HG03575 (cell line): ENCODE measurements at regions not wholly inside any gene's neighbourhood (a gene's known extent, or its start where the extent isn't known, plus 50 kb on each side); places are given as distances from the start of the nearest gene placed in this dataset.
"Not testable (repeated sequence)": the region's sequence is repeated elsewhere in the genome, so short reads cannot be mapped to it uniquely, and the experiment has no call there.

Experiments used
- ATAC-seq: cut with Tn5 transposase; IDR thresholded peaks from one replicate; pipeline ENCODE4 v1.9.1; 2021; ENCODE audit not compliant: unreplicated experiment, insufficient number of reproducible peaks, low FRiP score; ENCODE audit errors: extremely low read depth

GRCh38 chr1:185559684-185560331, 174.4 kb upstream of the HMCN1 start:
- ATAC-seq: peak; percentile 98

- ATAC-seq: no peak
Measured at GRCh38 chr1:185559151-185559550, 175.0 kb upstream of the HMCN1 start.

- ATAC-seq: no peak
Measured at GRCh38 chr1:185556561-185556960, 177.6 kb upstream of the HMCN1 start.

- ATAC-seq: no peak
Measured at GRCh38 chr1:185555743-185556142, 178.4 kb upstream of the HMCN1 start.

GRCh38 chr1:185551008-185551407, 183.2 kb upstream of the HMCN1 start:
- ATAC-seq: no peak

GRCh38 chr1:185549906-185550305, 184.3 kb upstream of the HMCN1 start:
- no peak for ATAC-seq

GRCh38 chr1:185546029-185546428, 188.2 kb upstream of the HMCN1 start:
- no peak for ATAC-seq

GRCh38 chr1:185541871-185542301, 192.3 kb upstream of the HMCN1 start:
- no peak for ATAC-seq

GRCh38 chr1:185540295-185540694, 193.9 kb upstream of the HMCN1 start:
- ATAC-seq: no peak

GRCh38 chr1:185539277-185539943, 194.8 kb upstream of the HMCN1 start:
- ATAC-seq: no peak

- not testable (repeated sequence) for ATAC-seq
Measured at GRCh38 chr1:185538309-185538898, 195.8 kb upstream of the HMCN1 start.

- no peak for ATAC-seq
Measured at GRCh38 chr1:185537596-185537995, 196.6 kb upstream of the HMCN1 start.

- no peak for ATAC-seq
Measured at GRCh38 chr1:185536165-185536920, 197.8 kb upstream of the HMCN1 start.

GRCh38 chr1:185535621-185536020, 198.6 kb upstream of the HMCN1 start:
- ATAC-seq: no peak

- ATAC-seq: no peak
Measured at GRCh38 chr1:185534801-185535200, 199.4 kb upstream of the HMCN1 start.

- no peak for ATAC-seq
Measured at GRCh38 chr1:185533596-185533995, 200.6 kb upstream of the HMCN1 start.

GRCh38 chr1:185532856-185533255, 201.3 kb upstream of the HMCN1 start:
- no peak for ATAC-seq

GRCh38 chr1:185531838-185532237, 202.4 kb upstream of the HMCN1 start:
- ATAC-seq: no peak

- ATAC-seq: no peak
Measured at GRCh38 chr1:185530215-185530614, 204.0 kb upstream of the HMCN1 start.

- no peak for ATAC-seq
Measured at GRCh38 chr1:185529673-185530072, 204.5 kb upstream of the HMCN1 start.
